HepG2 (cell line): ENCODE measurements at regions not wholly inside any gene's neighbourhood (a gene's known extent, or its start where the extent isn't known, plus 50 kb on each side); places are given as distances from the start of the nearest gene placed in this dataset.

Source experiments
- ATAC-seq: fragments of 200-7000 bp; cut with Tn5 transposase; 3 replicates; pipeline ENCODE4 v1.9.1; 2020; ENCODE audit warnings: mild to moderate bottlenecking, moderate library complexity
- BruUV-seq: library from RNA; stranded (reverse); fragments of 400-500 nt; replicated peaks from 2 replicates; lab custom pipeline; 2021; lab: Mats Ljungman, UMichigan
- CTCF ChIA-PET: fragments of 300-600 bp; formaldehyde crosslinking; extraction: SDS; loops from one replicate; lab custom pipeline; 2021; ENCODE audit warnings: low total read pairs, inconsistent platforms, low intra/inter-chr PET ratio; lab: Yijun Ruan, JAX
- POLR2A ChIA-PET: fragments of 350-600 bp; sonication (Branson Sonifier 250); formaldehyde crosslinking; loops from one replicate; lab custom pipeline; 2020; ENCODE audit warnings: antibody characterized with exemption, inconsistent platforms; lab: Yijun Ruan, JAX
- DNase-seq: peaks from one replicate; pipeline ENCODE4 v3.0.0-alpha.2; 2015; ENCODE audit warnings: low spot score
- FAIRE-seq: peaks from 3 replicates; lab custom pipeline; 2011; peaks lifted over from hg19 to GRCh38; lab: Jason Lieb, UNC
- H2AFZ ChIP-seq: one replicate; pipeline ENCODE4 v1.6.1; 2011; ENCODE audit warnings: low read length, inconsistent platforms
- H3K27ac ChIP-seq: fragments of 300-600 bp; 3 replicates; pipeline ENCODE4 v1.8.0; 2011; ENCODE audit warnings: mixed run types, mild to moderate bottlenecking, mixed read lengths, low read length, inconsistent platforms; ENCODE audit not compliant: insufficient read depth; ENCODE audit errors: extremely low read length
- H3K27me3 ChIP-seq, 2 experiments: fragments of 200-600 bp in 1 of 2; 2 replicates in 1 of 2; 3 replicates in 1 of 2; pipeline versions ENCODE4 v1.6.0 to v1.8.0; 2011; ENCODE audit warnings: low read length in 2 of 2, mild to moderate bottlenecking in 2 of 2, moderate library complexity in 2 of 2, inconsistent platforms in 1 of 2; ENCODE audit not compliant: insufficient read depth in 2 of 2, control insufficient read depth in 1 of 2
- H3K36me3 ChIP-seq, 2 experiments: fragments of 200-600 bp in 1 of 2; replicated peaks in 1 of 2; 2 replicates in 1 of 2; 3 replicates in 1 of 2; pipeline versions ENCODE4 v1.5.1 to v1.8.0; 2011; ENCODE audit warnings: low read length in 2 of 2, inconsistent platforms in 1 of 2; ENCODE audit not compliant: insufficient read depth in 2 of 2, control insufficient read depth in 1 of 2
- H3K4me1 ChIP-seq: 2 replicates; pipeline ENCODE4 v1.5.1; 2012; ENCODE audit warnings: low read length, inconsistent platforms; ENCODE audit not compliant: insufficient read depth
- H3K4me2 ChIP-seq: 2 replicates; pipeline ENCODE4 v1.6.0; 2011; ENCODE audit warnings: low read depth, low read length, inconsistent platforms
- H3K4me3 ChIP-seq, 3 experiments: fragments of 200-600 bp in 1 of 3; sonication (generic), shearing (Covaris generic) in 1 of 3; replicated peaks in 1 of 3; 2 replicates each; pipeline ENCODE4 v1.5.1; 2011 to 2016; ENCODE audit warnings: low read length in 3 of 3, inconsistent platforms in 2 of 3, low read depth in 2 of 3, mild to moderate bottlenecking in 2 of 3, control low read depth in 1 of 3, mixed read lengths in 1 of 3; ENCODE audit not compliant: insufficient read depth in 1 of 3
- H3K79me2 ChIP-seq: one replicate; pipeline ENCODE4 v1.6.1; 2011; ENCODE audit warnings: low read length, inconsistent platforms; ENCODE audit not compliant: insufficient read depth
- H3K9ac ChIP-seq: 2 replicates; pipeline ENCODE4 v1.6.0; 2011; ENCODE audit warnings: mild to moderate bottlenecking, low read depth, low read length, inconsistent platforms; ENCODE audit not compliant: insufficient read depth
- H3K9me3 ChIP-seq: 2 replicates; pipeline ENCODE4 v1.5.1; 2012; ENCODE audit warnings: mild to moderate bottlenecking, low read length
- H4K20me1 ChIP-seq: 2 replicates; pipeline ENCODE4 v1.6.0; 2011; ENCODE audit warnings: inconsistent platforms, mild to moderate bottlenecking, low read length, moderate library complexity; ENCODE audit not compliant: insufficient read depth
- ARID5B ChIP-seq: IDR thresholded peaks from 2 replicates; pipeline ENCODE4 v1.4.0; 2020; ENCODE audit warnings: mild to moderate bottlenecking, missing genetic modification reagents
- HNF4A ChIP-seq: sonication (generic); formaldehyde crosslinking; IDR thresholded peaks from 2 replicates; pipeline ENCODE4 v1.4.0; 2020; ENCODE audit warnings: missing genetic modification reagents
- HNF4G ChIP-seq, 2 experiments: sonication (generic) in 1 of 2; formaldehyde crosslinking in 1 of 2; IDR thresholded peaks; 2 replicates each; pipeline versions ENCODE4 v1.4.0 to v1.6.1; 2011 to 2020; ENCODE audit warnings: borderline replicate concordance in 2 of 2, low read depth in 2 of 2, mild to moderate bottlenecking in 2 of 2, low read length in 1 of 2, missing genetic modification reagents in 1 of 2, moderate library complexity in 1 of 2
- MAX ChIP-seq: IDR thresholded peaks from 2 replicates; pipeline ENCODE4 v1.6.1; 2012; ENCODE audit warnings: inconsistent platforms
- SALL1 ChIP-seq: sonication (generic); formaldehyde crosslinking; IDR thresholded peaks from 2 replicates; pipeline ENCODE4 v1.8.0; 2022; ENCODE audit warnings: mild to moderate bottlenecking, missing genetic modification reagents
- ZNF281 ChIP-seq: sonication (generic); formaldehyde crosslinking; IDR thresholded peaks from 2 replicates; pipeline ENCODE4 v1.4.0; 2020; ENCODE audit warnings: missing genetic modification reagents, borderline replicate concordance
- WGBS: methylation state at CpG from one replicate; pipeline ENCODE4 v1.1.6; 2017; ENCODE audit warnings: low lambda C conversion rate; 5-methylcytosine and 5-hydroxymethylcytosine counted together
- in situ Hi-C: cut with HindIII; loops from 2 replicates; pipeline ENCODE4 v1.10.0; 2017; ENCODE audit warnings: low pct_unique_long_range_greater_than_20kb; ENCODE audit not compliant: extremely low pct_ligation_motif_present
- intact Hi-C: fragments of 100-400 bp; cut with micrococcal nuclease; formaldehyde crosslinking; loops from one replicate; pipeline ENCODE4 v1.10.0; 2022; ENCODE audit not compliant: unreplicated experiment

GRCh38 chr1:4219826-4220225 lies 319.8 kb upstream of the C1orf174 start:
- no peak overlapping the region for H2AFZ ChIP-seq
- 0 out of 2 replicates have a peak overlapping the region, but pooled peaks have one; percentile 5 for H3K4me2 ChIP-seq
- 0 out of 2 replicates have a peak, but pooled peaks have one; percentile 34 for TF ChIP-seq ARID5B
- peak; percentile 72; the same call in 1 of the 2 replicates for TF ChIP-seq ZNF281
- TF ChIP-seq SALL1 (CRISPR knock-in tag) = 0 out of 2 replicates have a peak, but pooled peaks have one; percentile 21
- no peak for TF ChIP-seq MAX
- peak; percentile 70 for TF ChIP-seq HNF4A
- TF ChIP-seq HNF4G (IDR thresholded peaks at IDR 0.05; ENCODE audit: borderline replicate concordance, low read depth, low read length) = peak; percentile 57
- no peak for TF ChIP-seq HNF4G (CRISPR knock-in tag; IDR thresholded peaks at IDR 0.05; ENCODE audit: borderline replicate concordance, low read depth)
- H3K4me1 ChIP-seq = peaks cover 22% of the 10 kb centered on the region
- H3K9ac ChIP-seq = no peak overlapping the region
- no peaks in the 10 kb centered on the region for H4K20me1 ChIP-seq
- in situ Hi-C loops (no loop called here), intact Hi-C loops (no loop called here)
- ATAC-seq = peak; percentile 71
- ChIA-PET POLR2A (no interaction called here), CTCF (no interaction called here)
- no TSS peak for BruUV-seq
- peak; percentile 20 for DNase-seq
- WGBS = 18% methylated on average over 3 of the region's 5 CpGs
- no peak overlapping the region for H3K27ac ChIP-seq
- no peaks in the 10 kb centered on the region; a peak in 1 of 5 replicates for H3K27me3 ChIP-seq
- no peaks in the 10 kb centered on the region for H3K36me3 ChIP-seq
- H3K4me3 ChIP-seq = no peak overlapping the region
- no peak for FAIRE-seq
- no peaks in the 10 kb centered on the region for H3K79me2 ChIP-seq
- no peaks in the 10 kb centered on the region for H3K9me3 ChIP-seq
